Suprapubic skin (tissue), 4 donors: ENCODE measurements at regions not wholly inside any gene's neighbourhood (a gene's known extent, or its start where the extent isn't known, plus 50 kb on each side); places are given as distances from the start of the nearest gene placed in this dataset.

Experiments
- CTCF ChIP-seq, 2 donors: fragments of 200-600 bp in 1 of 2; fragments of 450-650 bp in 1 of 2; sonication (generic) in 1 of 2; IDR thresholded peaks; one replicate each; pipeline ENCODE4 v1.5.1; 2016 to 2019; ENCODE audit warnings: antibody characterized with exemption in 2 of 2, mild to moderate bottlenecking in 1 of 2, moderate library complexity in 1 of 2
- EP300 ChIP-seq: sonication (generic); formaldehyde crosslinking; IDR thresholded peaks from one replicate; pipeline ENCODE4 v1.6.1; 2017; ENCODE audit warnings: antibody characterized with exemption
- POLR2A ChIP-seq, 2 donors: fragments of 450-650 bp; IDR thresholded peaks; one replicate each; pipeline ENCODE4 v1.6.1; 2017; ENCODE audit warnings: antibody characterized with exemption in 2 of 2, mild to moderate bottlenecking in 2 of 2, moderate library complexity in 2 of 2
- POLR2AphosphoS5 ChIP-seq, 3 donors: sonication (generic); formaldehyde crosslinking; IDR thresholded peaks; one replicate each; pipeline ENCODE4 v1.6.1; 2017; ENCODE audit warnings: antibody characterized with exemption in 3 of 3

- TF ChIP-seq POLR2A (IDR thresholded peaks at IDR 0.05) = no peak
- no peak for TF ChIP-seq CTCF (IDR thresholded peaks at IDR 0.05)
- TF ChIP-seq EP300 = no peak
- no peak for TF ChIP-seq POLR2AphosphoS5 (IDR thresholded peaks at IDR 0.05)
Observed at GRCh38 chr1:190011585-190011984, 466.1 kb downstream of the BRINP3 start.
